Fibroblast of lung (primary cell): ENCODE measurements at regions not wholly inside any gene's neighbourhood (a gene's known extent, or its start where the extent isn't known, plus 50 kb on each side); places are given as distances from the start of the nearest gene placed in this dataset.

Experiments
- CTCF ChIP-seq, 2 donors: IDR thresholded peaks in 1 of 2; conservative IDR thresholded peaks in 1 of 2; 1 replicate in 1 of 2; 2 replicates in 1 of 2; pipeline ENCODE4 v1.5.1; 2011 to 2012; ENCODE audit warnings: low read length in 2 of 2, control low read depth in 1 of 2, inconsistent platforms in 1 of 2, low read depth in 1 of 2, mild to moderate bottlenecking in 1 of 2
- EZH2 ChIP-seq: IDR thresholded peaks from 2 replicates; pipeline ENCODE4 v1.5.1; 2012; ENCODE audit warnings: low read length, control low read depth, mild to moderate bottlenecking; ENCODE audit errors: missing control alignments

DNA sequence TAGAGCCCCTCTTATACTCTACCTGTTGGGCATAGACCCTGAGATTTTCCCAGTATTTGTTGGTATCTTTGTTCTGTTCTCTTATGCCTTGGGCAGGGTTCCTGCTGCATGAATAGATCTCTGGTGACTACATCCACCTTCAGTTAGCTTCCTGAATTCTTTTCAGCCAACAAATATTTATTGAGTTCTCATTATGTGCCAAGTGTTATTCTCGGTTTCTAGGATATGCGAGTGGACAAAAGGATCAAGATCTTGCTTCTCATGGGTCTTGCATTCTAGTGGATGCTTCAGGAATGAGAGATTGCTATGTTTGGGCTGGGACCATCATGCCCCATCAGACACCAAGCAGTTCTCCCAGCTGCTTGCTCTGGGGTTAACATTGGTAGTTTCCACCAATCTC, 340.0 kb downstream of the METTL15 start:
- no peak for TF ChIP-seq CTCF (conservative IDR thresholded peaks at IDR 0.05 in 1 of 2, IDR thresholded peaks at IDR 0.05 in 1 of 2; ENCODE audit: low read depth in 1 of 2, low read length in 2 of 2)
- no peak for TF ChIP-seq EZH2
